Brain microvascular endothelial cell (primary cell): ENCODE measurements at regions not wholly inside any gene's neighbourhood (a gene's known extent, or its start where the extent isn't known, plus 50 kb on each side); places are given as distances from the start of the nearest gene placed in this dataset.

ENCODE experiments used
- DNase-seq: peaks from one replicate; pipeline ENCODE4 v3.0.0-alpha.2; 2020
- H3K27ac ChIP-seq: fragments of 250-450 bp; sonication (Bioruptor Pico); 2 replicates; pipeline ENCODE4 v1.5.1; 2020; ENCODE audit warnings: mild to moderate bottlenecking, moderate library complexity
- H3K27me3 ChIP-seq: fragments of 250-450 bp; sonication (Bioruptor Pico); replicated peaks from 2 replicates; pipeline ENCODE4 v1.5.1; 2020; ENCODE audit warnings: mild to moderate bottlenecking
- H3K36me3 ChIP-seq: fragments of 250-450 bp; sonication (Bioruptor Pico); replicated peaks from 2 replicates; pipeline ENCODE4 v1.5.1; 2020; ENCODE audit warnings: mild to moderate bottlenecking
- H3K4me3 ChIP-seq: 2 replicates; pipeline ENCODE4 v1.5.1; 2011; ENCODE audit warnings: low read depth, mild to moderate bottlenecking, control low read depth, low read length, moderate library complexity
- CTCF ChIP-seq: IDR thresholded peaks from 2 replicates; pipeline ENCODE4 v1.5.1; 2011; ENCODE audit warnings: low read depth, mild to moderate bottlenecking, moderate library complexity, low read length, control low read depth, inconsistent platforms; ENCODE audit errors: missing control alignments
- in situ Hi-C: cut with HindIII; loops from 2 replicates; pipeline ENCODE4 v1.10.0; 2017; ENCODE audit warnings: low sequenced_read_pairs, low pct_ligation_motif_present

DNA sequence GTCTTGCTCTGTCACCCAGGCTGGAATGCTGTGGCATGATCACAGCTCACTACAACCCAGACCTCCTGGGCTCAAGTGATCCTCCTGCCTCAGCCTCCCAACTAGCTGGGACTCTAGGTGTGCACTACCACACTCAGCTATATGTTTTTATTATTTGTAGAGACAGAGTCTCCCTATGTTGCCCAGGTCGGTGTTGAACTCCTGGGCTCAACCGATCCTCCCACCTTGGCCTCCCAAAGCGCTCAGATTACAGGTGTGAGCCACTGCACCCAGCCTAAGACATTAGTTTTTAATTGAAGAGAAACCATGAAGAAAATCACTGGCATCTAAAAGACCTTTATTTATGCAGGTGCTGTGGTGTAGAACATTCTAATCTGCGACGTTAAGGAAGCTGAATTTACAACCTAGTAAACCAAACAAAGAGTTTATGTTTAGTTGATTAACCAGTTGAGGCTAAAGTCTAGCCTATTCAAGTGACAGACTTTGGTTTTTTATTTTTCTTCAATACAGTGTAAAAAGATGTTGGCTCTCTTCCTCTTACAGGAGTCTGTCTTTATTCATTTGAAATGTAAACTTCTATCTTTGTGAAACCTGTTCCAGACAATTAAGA, 52.5 kb upstream of the NBL1 start:
- no peaks in the 10 kb centered on the region for H3K36me3 ChIP-seq
- no peak for DNase-seq
- TF ChIP-seq CTCF = no peak
- in situ Hi-C loops = no loop called here
- no peak overlapping the region for H3K27ac ChIP-seq
- H3K4me3 ChIP-seq = no peak overlapping the region
- H3K27me3 ChIP-seq = no peaks in the 10 kb centered on the region

DNA sequence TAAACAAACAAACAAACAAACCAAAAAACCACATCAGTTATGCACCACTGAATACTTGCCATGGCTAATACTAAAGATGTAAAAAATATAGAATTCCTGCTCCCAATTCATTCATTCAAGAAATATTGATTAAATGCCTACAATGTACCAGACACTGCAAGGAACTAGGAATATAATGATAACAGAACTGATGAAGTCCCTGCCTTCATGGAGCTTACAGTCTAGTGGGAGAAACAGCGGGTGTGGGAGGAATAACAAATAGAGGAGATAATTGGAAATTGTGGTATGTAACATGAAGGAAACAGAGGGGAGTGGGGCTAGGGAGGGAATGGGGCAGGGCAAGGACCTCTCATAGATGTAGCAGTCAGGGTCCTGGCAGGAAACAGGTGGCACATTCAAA, 58.6 kb upstream of the NBL1 start:
- Histone ChIP-seq H3K4me3 (no peak overlapping the region), H3K36me3 (no peaks in the 10 kb centered on the region), H3K27me3 (no peaks in the 10 kb centered on the region), H3K27ac (no peak overlapping the region)
- in situ Hi-C loops = no loop called here
- no peak for TF ChIP-seq CTCF
- DNase-seq = no peak

- DNase-seq = no peak
- TF ChIP-seq CTCF = peak; percentile 76
- in situ Hi-C loops = no loop called here
These were observed 61.8 kb upstream of the NBL1 start for GRCh38 chr1:19582318-19582717.

DNA sequence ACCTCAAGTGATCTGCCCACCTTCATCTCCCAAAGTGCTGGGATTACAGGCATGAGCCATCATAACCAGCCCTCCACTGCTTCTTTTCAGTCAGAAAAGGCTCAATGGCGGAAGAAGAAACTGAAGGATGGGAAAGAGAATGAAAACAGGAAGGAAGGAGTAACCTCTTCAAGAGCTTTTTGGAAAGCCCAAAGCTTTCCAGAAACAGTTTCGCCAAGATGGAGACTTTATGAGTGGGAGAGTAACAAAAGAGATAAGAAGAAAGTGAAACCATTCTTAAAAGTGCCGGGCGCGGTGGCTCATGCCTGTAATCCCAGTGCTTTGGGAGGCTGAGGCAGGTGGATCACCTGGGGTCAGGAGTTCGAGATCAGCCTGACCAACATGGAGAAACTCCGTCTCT, 62.7 kb upstream of the NBL1 start:
- DNase-seq = no peak
- in situ Hi-C loops = no loop called here
- no peak for TF ChIP-seq CTCF

More at GRCh38 chr1:19582318-19582717, 61.8 kb upstream of the NBL1 start:
- H3K4me3 ChIP-seq = no peak overlapping the region
- H3K27ac ChIP-seq = no peak overlapping the region
- H3K36me3 ChIP-seq = no peaks in the 10 kb centered on the region
- no peaks in the 10 kb centered on the region for H3K27me3 ChIP-seq

GRCh38 chr1:19577561-19577960, 66.5 kb upstream of the NBL1 start:
- DNase-seq = no peak
- TF ChIP-seq CTCF = no peak
- Histone ChIP-seq H3K27me3 (no peaks in the 10 kb centered on the region), H3K4me3 (no peak overlapping the region), H3K36me3 (no peaks in the 10 kb centered on the region), H3K27ac (no peak overlapping the region)
- in situ Hi-C loops = no loop called here

More for the DNA sequence above, 62.7 kb upstream of the NBL1 start:
- no peak overlapping the region for H3K27ac ChIP-seq
- H3K27me3 ChIP-seq = no peaks in the 10 kb centered on the region
- no peaks in the 10 kb centered on the region for H3K36me3 ChIP-seq
- H3K4me3 ChIP-seq = no peak overlapping the region

- H3K27ac ChIP-seq = no peak overlapping the region
- DNase-seq = no peak
- no peaks in the 10 kb centered on the region for H3K27me3 ChIP-seq
- in situ Hi-C loops = no loop called here
- H3K4me3 ChIP-seq = no peak overlapping the region
- TF ChIP-seq CTCF = no peak
- no peaks in the 10 kb centered on the region for H3K36me3 ChIP-seq
These were observed 67.1 kb upstream of the NBL1 start for GRCh38 chr1:19577036-19577435.
